GM12891 (cell line): ENCODE measurements at regions not wholly inside any gene's neighbourhood (a gene's known extent, or its start where the extent isn't known, plus 50 kb on each side); places are given as distances from the start of the nearest gene placed in this dataset.

Experiments used
- DNase-seq: peaks from one replicate; pipeline ENCODE4 v3.0.0; 2011; ENCODE audit warnings: low spot score; ENCODE audit not compliant: insufficient read length
- FAIRE-seq: peaks from 2 replicates; lab custom pipeline; 2011; peaks lifted over from hg19 to GRCh38; lab: Jason Lieb, UNC
- PAX5 ChIP-seq: IDR thresholded peaks from 2 replicates; pipeline ENCODE4 v1.6.1; 2011; ENCODE audit warnings: low read length, moderate library complexity, mild to moderate bottlenecking; ENCODE audit not compliant: insufficient read depth, severe bottlenecking
- POLR2A ChIP-seq: IDR thresholded peaks from 2 replicates; pipeline ENCODE4 v1.6.1; 2011; ENCODE audit warnings: low read depth, low read length, control low read depth
- POLR2AphosphoS5 ChIP-seq: IDR thresholded peaks from 2 replicates; pipeline ENCODE4 v1.6.1; 2011; ENCODE audit warnings: low read depth, low read length, control low read depth
- POU2F2 ChIP-seq: IDR thresholded peaks from 2 replicates; pipeline ENCODE4 v1.6.1; 2011; ENCODE audit warnings: low read depth, mild to moderate bottlenecking, control low read depth, low read length, moderate library complexity
- SPI1 ChIP-seq: IDR thresholded peaks from 2 replicates; pipeline ENCODE4 v1.6.1; 2011; ENCODE audit warnings: low read depth, low read length, control low read depth
- TAF1 ChIP-seq: IDR thresholded peaks from 2 replicates; pipeline ENCODE4 v1.6.1; 2011; ENCODE audit warnings: low read depth, low read length, control low read depth

DNA sequence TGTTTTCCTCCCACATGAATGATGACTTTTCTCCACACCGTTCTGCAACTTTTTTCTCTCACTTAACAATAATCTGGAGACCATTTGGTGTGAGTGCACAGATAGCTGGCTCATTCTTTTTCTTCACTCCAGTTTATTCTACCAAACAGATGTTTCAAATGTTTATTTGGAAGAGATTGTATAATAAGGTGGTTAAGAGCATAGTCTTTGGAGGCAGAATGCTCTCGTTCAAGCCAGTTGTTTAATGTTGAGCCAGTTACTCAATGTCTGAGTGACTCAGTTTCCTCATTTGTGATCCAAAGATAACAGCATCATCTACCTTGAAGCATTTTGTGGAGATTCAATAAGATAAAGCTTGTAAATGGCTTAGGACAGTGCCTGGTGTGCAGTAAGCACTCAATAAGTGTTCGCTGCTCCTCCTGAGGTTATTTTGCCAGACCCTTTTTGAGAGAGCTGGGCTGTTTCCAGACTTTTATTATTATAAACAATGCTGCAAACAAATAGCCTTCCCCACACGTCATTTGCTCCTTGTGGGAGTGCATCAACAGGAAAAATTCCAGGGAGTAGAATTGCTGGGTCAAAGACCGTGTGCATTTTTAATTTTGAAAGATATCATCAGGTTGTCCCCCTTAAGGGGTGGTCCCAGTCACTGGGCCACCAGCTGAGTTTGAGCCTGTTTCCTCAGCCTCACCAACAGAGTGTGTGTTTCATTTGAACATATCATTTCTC is 70.6 kb downstream of the VEGFA start:
- no peak for FAIRE-seq
- no peak for DNase-seq
- TF ChIP-seq POLR2AphosphoS5 (no peak), PAX5 (no peak), POU2F2 (no peak), SPI1 (no peak), POLR2A (no peak), TAF1 (no peak)

DNA sequence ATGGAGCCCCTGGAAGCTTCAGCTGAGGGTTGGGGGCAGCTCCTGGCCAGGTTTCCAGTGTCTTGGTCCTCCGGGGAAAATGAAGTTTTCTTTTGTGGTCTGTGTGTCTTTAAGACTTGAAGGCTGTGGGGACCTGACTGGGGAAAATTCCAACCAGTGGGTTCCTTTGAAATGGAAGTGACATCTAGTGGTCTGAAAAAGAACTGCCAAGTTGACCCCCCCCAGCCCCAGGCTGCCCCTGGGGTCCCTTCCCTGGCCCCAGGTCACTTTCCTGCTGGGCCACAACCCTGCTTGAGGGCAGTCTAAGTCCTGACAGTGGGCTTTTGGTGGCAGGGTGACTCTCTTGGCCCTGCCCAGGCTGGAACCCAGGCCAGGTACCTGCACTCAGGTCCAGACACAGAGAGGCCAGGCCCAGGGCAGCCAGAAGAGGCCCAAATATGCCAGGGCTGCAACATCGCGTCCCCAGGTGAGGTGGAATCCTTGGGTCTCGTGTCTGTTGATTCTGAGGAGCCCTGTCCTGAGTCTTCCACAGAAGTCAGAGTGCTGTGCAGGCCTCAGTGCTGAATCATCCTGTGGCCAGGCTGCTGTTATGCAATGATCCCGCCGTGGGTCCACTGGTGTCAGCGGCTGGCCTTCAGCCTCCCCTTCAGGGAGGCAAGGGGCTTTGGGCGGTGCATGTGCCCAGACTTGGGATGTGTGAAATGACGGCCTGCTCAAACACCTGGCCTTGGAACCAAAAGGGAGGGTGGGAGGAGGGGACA is 68.4 kb downstream of the VEGFA start:
- DNase-seq (no peak), FAIRE-seq (no peak)
- no peak for TF ChIP-seq POLR2A
- no peak for TF ChIP-seq SPI1
- TF ChIP-seq PAX5: no peak
- TF ChIP-seq POLR2AphosphoS5: no peak
- TF ChIP-seq POU2F2: no peak
- no peak for TF ChIP-seq TAF1

DNA sequence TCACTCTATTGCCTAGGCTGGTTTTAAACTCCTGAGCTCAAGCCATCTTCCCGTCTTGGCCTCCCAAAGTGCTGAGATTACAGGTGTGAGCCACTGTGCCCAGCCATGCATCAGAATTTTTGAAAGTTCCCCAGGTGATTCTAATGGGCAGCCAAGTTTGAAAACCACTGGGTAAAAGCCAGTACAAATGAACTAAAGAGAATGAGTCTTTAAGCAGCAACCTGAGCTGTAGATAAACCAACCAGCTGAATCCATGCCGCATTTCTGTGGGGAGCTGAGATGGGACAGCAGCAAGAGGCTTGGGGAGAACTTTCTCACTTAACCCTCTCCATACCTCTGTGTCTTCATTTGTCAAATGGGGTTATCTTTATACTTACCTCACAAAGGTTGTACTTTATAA is 67.5 kb downstream of the VEGFA start:
- TF ChIP-seq POLR2AphosphoS5 (no peak), TAF1 (no peak)
- DNase-seq: no peak
- FAIRE-seq: no peak

DNA sequence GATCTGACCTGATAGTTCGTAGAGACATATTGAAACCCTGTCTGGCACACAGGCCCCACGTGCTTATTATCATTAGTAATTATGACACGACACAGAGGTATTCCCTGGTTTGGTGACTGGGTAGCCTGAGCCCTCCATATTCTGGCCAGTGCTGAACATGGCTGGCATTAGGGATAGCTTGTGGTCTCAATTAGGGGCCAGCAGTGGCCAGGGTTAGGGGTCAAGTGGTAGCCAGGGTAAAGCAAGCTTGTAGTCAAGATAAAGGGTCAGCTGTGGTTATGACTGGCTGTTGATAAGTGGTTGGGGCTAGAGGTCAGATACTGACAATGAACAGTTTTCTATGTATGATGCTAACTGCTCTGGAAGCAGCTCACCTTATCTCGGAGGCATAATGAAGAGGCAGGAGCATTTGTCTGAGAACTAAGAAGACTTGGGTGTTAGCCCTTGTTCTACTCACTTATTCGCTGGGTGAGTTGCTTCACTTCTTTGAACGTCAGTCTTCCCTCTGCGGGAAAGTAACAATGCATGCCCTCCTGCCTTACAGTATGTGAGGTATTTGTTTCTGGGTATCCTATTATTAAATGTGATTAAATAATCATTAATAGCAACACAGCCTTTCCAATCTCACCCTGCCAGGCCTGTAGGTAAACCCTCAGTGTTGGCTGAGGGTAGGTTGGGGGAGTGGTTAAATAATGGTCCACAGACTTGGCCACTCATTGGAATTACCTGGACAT is 66.7 kb downstream of the VEGFA start:
- no peak for TF ChIP-seq SPI1
- no peak for TF ChIP-seq POLR2A
- TF ChIP-seq TAF1: no peak
- TF ChIP-seq PAX5: no peak
- TF ChIP-seq POLR2AphosphoS5: no peak
- no peak for TF ChIP-seq POU2F2
- DNase-seq (no peak), FAIRE-seq (no peak)
